ENCODE measurements at regions not wholly inside any gene's neighbourhood (a gene's known extent, or its start where the extent isn't known, plus 50 kb on each side); places are given as distances from the start of the nearest gene placed in this dataset.
"Not testable (repeated sequence)": the region's sequence is repeated elsewhere in the genome, so short reads cannot be mapped to it uniquely, and the experiment has no call there.

- no peak for DNase-seq
Measured at GRCh38 chr6:112464901-112465665, 118.0 kb downstream of the RFPL4B start.

GRCh38 chr6:112466373-112467151 is 119.4 kb downstream of the RFPL4B start:
- DNase-seq = no peak

DNA sequence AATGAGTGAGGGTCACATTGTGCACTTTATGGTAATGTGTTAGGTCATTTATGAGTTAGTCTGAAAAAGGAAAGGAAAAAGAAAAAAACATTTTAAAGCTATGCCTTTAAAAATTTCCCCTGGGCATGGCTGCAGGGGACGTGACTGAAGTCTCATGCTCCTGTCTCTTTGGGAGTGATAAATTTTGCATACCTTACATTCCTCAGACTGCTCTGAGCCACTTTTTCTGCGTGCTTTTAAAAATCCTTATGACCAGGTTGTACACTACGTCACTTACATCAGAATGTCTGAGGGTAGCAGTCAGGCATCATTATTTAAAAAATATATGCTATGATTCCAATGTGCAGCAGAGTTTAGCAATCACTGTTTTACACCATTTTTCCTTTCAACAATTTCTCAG is 121.2 kb downstream of the RFPL4B start:
- no peak for DNase-seq

DNA sequence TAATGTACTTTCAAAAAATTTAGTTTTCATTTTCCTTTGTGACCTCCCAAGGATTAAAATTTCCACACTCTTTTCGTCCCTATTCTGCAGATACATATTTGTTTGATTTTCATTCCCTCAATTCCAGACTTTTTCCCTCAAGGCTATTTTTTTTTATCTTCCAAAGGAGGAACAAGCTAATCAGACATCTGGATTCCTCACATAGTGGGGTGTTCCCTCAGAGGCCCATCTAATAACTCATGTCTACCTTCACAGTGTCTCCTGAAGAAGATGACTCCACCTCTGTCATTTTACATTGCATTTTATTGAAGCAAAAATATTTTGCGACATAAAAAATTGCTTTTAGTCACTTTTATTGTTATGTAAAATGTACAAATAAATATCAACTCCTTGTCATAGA is 122.2 kb downstream of the RFPL4B start:
- DNase-seq = no peak

DNA sequence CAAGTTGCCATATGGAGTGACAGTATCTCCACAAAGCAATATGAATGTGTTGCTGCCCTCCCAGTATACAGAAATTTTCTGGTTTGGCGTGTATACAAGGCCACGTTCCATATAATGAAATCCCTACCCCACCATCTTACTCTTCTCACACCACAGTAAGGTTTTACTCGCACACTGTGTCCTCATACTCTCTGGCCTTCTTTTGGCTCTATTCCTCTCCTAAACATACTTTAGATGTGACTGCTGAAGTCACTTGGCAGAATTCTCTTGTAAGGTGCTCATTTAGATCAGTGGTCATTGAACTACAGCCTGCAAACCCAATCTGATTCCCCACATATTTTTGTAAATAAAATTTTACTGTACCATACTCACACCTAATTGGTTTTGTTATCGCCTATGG is 123.2 kb downstream of the RFPL4B start:
- DNase-seq = no peak

GRCh38 chr6:112470950-112471349 is 123.8 kb downstream of the RFPL4B start:
- no peak for DNase-seq

GRCh38 chr6:112475083-112475482 is 128.0 kb downstream of the RFPL4B start:
- no peak for DNase-seq

- no peak for DNase-seq
Measured at GRCh38 chr6:112477125-112477524, 130.0 kb downstream of the RFPL4B start.

DNA sequence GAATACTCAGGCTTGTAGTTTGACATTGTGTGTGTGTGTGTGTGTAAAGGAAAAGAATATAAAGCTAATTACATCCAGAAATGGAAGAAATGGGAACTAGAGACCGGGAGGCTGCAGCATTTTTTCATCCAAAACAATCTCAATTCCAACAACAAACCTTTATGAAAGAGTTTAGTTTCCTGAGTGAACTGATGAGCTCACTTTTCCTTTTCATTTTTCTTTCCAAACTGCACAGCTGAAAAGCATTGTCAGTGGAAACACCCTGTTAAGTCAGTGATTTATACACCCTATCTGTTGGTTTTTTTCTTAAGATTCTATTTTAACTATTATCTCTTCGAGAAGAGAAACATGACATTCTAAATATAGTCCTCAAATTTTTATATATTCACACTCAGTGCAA is 130.9 kb downstream of the RFPL4B start:
- DNase-seq = no peak

DNA sequence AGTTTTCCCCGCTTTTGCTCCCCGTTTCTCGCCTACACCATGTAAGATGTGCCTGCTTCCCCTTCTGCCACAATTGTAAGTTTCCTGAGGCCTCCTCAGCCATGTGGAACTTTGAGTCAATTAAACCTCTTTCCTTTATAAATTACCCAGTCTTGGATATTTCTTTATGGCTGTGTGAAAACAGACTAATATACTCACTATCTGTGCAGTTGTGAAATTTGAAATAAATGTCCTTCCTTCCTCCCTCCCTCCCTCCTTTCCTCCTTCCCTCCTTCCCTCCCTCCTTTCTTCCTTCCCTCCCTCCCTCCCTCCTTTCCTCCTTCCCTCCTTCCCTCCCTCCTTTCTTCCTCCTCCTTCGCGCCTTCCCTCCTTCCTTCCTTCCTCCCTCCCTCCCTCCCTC is 132.8 kb downstream of the RFPL4B start:
- not testable (repeated sequence) for DNase-seq

GRCh38 chr6:112480553-112480952 is 133.4 kb downstream of the RFPL4B start:
- DNase-seq = no peak

DNA sequence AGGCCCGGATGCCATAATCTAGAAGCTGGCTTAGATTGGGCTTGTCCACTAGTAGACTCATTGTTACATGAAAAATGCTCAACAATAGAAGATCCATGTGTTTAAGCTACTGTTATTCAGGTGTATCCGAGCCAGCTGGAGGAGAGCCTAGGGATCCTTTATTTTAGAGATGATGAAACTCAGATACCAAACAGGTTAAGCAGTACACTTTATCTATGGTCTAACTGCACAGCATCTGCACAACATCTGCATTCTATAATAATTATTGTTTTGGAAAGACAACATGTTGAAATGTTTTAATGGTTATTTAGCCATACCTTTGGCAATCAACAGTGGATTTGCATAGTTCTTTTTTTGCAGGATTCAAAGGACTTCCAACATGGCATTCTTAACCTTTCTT is 134.1 kb downstream of the RFPL4B start:
- DNase-seq = no peak

GRCh38 chr6:112482373-112482772 is 135.2 kb downstream of the RFPL4B start:
- DNase-seq = no peak

DNA sequence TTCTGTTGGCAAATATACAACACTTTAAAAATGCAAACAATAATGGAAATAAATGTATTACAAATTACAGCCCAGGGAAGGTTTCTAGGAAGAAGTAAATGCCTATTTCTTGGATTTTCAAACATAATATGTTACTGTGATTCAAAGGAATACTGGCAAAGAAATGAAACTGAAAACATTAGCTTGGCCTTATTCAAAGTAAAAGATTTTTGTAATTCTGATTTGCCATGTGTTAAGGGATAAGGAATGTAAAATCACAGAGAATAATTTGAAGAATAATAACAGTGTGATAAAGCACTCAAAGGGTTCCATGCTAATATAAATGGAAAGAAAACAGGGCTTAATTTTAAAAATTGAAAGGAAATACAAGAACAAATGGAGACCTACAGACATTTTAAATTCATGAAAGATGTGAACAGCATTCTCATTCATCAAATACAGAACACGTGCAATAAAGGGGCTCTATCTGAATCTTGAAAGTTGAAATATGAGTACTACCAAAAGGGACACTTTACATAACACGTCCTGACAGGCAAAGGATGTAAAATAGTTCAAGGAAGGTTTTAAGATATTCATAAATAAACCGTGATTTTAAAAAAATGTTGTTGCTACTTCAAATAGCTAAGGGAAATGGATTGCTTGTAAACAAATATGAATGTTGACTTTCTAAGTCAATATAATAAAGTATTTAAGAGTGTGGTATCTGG is 138.1 kb downstream of the RFPL4B start:
- no peak for DNase-seq

DNA sequence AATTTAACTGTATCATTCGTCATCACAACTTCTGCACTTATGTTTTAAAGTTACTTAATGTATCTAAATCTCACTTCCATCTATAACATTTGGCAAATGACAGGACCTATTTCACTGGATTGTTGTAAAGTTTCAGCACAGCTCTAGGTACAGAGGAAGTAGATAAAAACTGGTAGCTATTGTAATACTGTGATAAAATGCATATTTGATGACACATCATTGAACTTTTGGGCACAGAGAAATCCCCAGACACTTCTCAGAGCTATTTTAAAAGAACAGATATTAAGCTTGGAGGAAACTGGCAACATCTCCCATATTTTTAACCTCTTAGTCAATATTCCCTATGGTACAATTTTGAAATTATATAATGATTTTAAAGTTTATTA is 138.7 kb downstream of the RFPL4B start:
- DNase-seq = no peak

DNA sequence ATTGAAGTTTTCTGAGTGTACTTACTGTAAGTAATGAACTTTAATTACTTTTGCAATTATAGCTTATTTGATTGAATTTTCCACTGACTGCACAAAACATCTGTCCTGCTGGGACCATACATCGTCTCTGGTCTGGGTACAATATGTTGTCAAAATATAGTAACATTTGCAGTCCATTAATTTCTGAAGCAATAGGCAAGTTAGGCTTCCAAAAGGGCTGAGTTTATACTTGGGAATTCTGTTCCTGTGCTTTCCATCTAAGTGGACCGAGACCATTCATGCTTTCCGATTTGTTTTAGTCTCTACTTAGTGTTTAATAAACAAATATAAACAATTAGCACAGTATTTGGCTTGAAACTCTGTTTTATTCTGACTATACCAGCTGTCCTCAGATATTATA is 139.3 kb downstream of the RFPL4B start:
- DNase-seq = no peak

DNA sequence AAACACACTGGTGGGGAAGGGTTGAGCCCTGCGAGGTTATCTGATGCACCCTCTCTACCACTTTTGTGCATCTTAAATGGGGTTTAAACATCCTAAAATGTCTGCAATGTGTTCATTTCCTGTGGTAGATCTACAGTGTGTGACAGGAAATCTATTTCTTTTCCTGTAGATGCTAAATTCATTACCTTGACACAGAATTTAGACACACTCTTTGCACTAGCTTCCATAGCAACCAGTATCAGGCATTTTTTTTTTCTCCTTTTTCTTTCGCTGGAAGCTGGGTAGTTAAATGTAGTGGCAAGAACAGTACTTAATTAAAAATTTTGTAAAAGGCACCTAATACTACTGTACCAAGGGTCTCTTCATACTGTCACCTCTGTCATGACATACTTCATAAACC is 141.1 kb downstream of the RFPL4B start:
- no peak for DNase-seq

GRCh38 chr6:112501705-112502104 is 154.6 kb downstream of the RFPL4B start:
- peak; percentile 54 for DNase-seq

DNA sequence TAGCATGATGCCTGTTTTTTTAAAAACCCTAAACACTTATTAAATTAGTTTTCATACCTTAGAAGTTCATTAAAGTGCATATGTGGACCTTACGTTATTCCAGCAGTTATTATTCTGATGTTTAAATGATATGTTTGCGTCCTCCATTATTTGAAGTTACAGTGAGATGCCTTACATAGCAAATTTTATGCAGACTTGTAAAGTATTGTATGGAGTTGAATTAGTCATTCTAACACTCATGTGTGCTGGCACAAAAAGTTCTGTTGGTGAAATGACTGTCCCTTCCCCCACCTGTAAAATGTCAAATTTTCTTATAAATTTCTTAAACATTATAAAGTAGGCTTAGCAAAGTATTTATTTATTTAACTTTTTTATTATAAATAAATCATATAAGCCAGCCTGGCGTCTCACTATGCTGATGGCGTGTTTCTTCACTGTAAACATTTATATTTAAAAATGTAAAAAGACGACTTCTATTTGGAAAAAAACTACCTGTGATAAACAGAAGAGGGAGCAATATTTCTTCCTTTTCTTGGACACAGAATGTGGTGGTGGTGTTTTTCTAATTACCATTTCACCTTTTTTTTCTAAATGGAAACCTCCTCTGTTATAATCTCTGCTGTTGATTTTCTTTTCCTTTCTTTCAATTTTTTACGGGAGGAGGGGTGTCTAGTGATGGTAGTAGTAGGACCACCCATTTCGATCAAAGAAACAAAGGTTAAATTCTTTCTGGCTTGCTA is 155.4 kb downstream of the RFPL4B start:
- DNase-seq = peak; percentile 1

DNA sequence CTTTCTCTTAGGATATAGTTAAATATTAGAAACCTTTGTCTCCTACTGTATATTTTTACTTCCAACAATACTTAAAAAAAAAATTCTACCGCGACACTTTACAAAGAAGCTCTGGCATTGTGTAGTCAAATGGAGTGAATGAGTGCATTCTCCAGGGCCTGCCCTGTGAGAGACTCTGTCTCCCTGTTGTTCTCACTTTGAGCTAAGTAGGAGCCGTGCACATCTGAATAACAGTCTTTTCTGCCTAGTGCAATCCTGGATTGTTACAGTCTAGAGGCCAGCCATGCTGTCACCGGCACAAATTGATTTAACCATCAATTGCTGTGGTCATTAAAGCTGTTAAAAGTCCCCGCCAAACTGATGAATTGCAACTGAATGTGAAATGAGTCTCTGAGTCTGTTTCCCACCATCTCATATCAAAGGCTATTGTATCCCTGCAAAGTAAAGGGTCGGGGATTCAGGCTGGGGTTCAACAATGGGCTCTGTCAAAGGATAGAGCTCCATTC is 156.0 kb downstream of the RFPL4B start:
- DNase-seq = no peak

GRCh38 chr6:112504621-112505020 is 157.5 kb downstream of the RFPL4B start:
- DNase-seq = no peak

- DNase-seq = no peak
Measured at GRCh38 chr6:112511441-112511840, 164.3 kb downstream of the RFPL4B start.

DNA sequence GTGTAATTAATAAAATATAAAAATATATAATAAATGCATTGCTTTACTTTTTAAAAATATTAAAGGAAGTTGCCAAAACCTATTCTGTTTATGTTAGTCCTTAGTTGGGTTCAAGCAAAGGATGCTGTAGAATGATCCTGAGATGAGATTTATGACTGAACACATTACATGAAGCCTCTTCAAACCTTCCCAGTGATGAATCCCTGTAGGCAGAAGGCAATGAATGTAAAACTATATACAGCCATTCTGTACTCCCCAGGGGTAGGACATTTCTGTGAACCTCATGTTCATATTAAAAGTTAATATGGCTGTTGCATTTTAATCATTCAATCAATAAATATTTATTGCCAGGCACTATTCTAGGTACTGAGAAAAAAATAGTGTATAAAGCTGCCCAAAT is 166.0 kb downstream of the RFPL4B start:
- no peak for DNase-seq

Measured in NCI-H69 (cell line).